Panc1 (cell line): ENCODE measurements at regions not wholly inside any gene's neighbourhood (a gene's known extent, or its start where the extent isn't known, plus 50 kb on each side); places are given as distances from the start of the nearest gene placed in this dataset.

Experiments used
- POLR2AphosphoS5 ChIP-seq: IDR thresholded peaks from 2 replicates; pipeline ENCODE4 v1.6.1; 2012; ENCODE audit warnings: mild to moderate bottlenecking, low read depth, low read length, moderate library complexity
- SIN3A ChIP-seq: IDR thresholded peaks from 2 replicates; pipeline ENCODE4 v1.6.1; 2012; ENCODE audit warnings: low read depth, mild to moderate bottlenecking, low read length, moderate library complexity, borderline replicate concordance; ENCODE audit not compliant: insufficient read depth
- TCF7L2 ChIP-seq: IDR thresholded peaks from 2 replicates; pipeline ENCODE4 v1.6.1; 2011; ENCODE audit warnings: mild to moderate bottlenecking, low read depth, low read length, inconsistent platforms
- TF ChIP-seq, protein P1 (sequence below): fragments of 450-650 bp; IDR thresholded peaks from 2 replicates; pipeline ENCODE4 v1.5.1; 2017; ENCODE audit warnings: mild to moderate bottlenecking
- TF ChIP-seq, protein P2 (sequence below), 2 experiments: IDR thresholded peaks; 2 replicates each; pipeline ENCODE4 v1.6.1; 2011 to 2012; ENCODE audit warnings: low read depth in 2 of 2, control low read depth in 1 of 2, low read length in 1 of 2, mild to moderate bottlenecking in 1 of 2, moderate library complexity in 1 of 2; ENCODE audit not compliant: insufficient read depth in 1 of 2

DNA sequence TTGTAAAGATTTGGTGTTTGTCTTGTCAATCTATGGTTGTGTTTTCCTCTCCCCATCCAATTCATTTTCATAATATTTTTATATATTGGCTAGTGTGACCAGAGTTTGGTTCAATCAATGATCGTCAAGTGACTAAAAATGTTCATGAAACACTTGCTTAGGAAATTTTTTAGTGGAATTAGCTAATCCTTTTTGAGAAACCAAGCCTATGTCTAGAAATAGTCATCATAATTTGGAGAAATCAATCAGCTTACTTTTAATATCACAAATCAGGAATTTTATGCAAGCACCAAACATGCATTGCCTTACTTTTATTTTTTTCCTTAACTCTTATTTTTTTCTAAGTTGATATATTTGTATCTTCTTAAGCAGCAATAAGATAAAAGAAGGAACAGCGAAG is 403.1 kb upstream of the TBL1XR1 start:
- TF ChIP-seq, protein P1, sequence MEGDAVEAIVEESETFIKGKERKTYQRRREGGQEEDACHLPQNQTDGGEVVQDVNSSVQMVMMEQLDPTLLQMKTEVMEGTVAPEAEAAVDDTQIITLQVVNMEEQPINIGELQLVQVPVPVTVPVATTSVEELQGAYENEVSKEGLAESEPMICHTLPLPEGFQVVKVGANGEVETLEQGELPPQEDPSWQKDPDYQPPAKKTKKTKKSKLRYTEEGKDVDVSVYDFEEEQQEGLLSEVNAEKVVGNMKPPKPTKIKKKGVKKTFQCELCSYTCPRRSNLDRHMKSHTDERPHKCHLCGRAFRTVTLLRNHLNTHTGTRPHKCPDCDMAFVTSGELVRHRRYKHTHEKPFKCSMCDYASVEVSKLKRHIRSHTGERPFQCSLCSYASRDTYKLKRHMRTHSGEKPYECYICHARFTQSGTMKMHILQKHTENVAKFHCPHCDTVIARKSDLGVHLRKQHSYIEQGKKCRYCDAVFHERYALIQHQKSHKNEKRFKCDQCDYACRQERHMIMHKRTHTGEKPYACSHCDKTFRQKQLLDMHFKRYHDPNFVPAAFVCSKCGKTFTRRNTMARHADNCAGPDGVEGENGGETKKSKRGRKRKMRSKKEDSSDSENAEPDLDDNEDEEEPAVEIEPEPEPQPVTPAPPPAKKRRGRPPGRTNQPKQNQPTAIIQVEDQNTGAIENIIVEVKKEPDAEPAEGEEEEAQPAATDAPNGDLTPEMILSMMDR: no peak
- TF ChIP-seq TCF7L2 (no peak), POLR2AphosphoS5 (no peak), SIN3A (no peak)
- TF ChIP-seq, protein P2, sequence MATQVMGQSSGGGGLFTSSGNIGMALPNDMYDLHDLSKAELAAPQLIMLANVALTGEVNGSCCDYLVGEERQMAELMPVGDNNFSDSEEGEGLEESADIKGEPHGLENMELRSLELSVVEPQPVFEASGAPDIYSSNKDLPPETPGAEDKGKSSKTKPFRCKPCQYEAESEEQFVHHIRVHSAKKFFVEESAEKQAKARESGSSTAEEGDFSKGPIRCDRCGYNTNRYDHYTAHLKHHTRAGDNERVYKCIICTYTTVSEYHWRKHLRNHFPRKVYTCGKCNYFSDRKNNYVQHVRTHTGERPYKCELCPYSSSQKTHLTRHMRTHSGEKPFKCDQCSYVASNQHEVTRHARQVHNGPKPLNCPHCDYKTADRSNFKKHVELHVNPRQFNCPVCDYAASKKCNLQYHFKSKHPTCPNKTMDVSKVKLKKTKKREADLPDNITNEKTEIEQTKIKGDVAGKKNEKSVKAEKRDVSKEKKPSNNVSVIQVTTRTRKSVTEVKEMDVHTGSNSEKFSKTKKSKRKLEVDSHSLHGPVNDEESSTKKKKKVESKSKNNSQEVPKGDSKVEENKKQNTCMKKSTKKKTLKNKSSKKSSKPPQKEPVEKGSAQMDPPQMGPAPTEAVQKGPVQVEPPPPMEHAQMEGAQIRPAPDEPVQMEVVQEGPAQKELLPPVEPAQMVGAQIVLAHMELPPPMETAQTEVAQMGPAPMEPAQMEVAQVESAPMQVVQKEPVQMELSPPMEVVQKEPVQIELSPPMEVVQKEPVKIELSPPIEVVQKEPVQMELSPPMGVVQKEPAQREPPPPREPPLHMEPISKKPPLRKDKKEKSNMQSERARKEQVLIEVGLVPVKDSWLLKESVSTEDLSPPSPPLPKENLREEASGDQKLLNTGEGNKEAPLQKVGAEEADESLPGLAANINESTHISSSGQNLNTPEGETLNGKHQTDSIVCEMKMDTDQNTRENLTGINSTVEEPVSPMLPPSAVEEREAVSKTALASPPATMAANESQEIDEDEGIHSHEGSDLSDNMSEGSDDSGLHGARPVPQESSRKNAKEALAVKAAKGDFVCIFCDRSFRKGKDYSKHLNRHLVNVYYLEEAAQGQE (IDR thresholded peaks at IDR 0.05; ENCODE audit: insufficient read depth in 1 of 2, low read depth in 2 of 2, low read length in 1 of 2): no peak
